Hindlimb muscle (tissue), 1 donor: ENCODE measurements at regions not wholly inside any gene's neighbourhood (a gene's known extent, or its start where the extent isn't known, plus 50 kb on each side); places are given as distances from the start of the nearest gene placed in this dataset.
A peak's percentile ranks its signal among the peaks of the same experiment; 100 is the strongest.
"Not testable (repeated sequence)": the region's sequence is repeated elsewhere in the genome, so short reads cannot be mapped to it uniquely, and the experiment has no call there.

Source experiments
- DNase-seq: peaks from one replicate; pipeline ENCODE4 v3.0.0-alpha.2; 2013

- DNase-seq = no peak
Observed at GRCh38 chr20:47950124-47950912, 165.0 kb upstream of the SULF2 start.

GRCh38 chr20:47949230-47949629, 163.9 kb upstream of the SULF2 start:
- no peak for DNase-seq

- DNase-seq = no peak
Observed at GRCh38 chr20:47944682-47945081, 159.4 kb upstream of the SULF2 start.

GRCh38 chr20:47941869-47942268, 156.6 kb upstream of the SULF2 start:
- DNase-seq = no peak

GRCh38 chr20:47940101-47940813, 155.0 kb upstream of the SULF2 start:
- DNase-seq = no peak

GRCh38 chr20:47936612-47937011, 151.3 kb upstream of the SULF2 start:
- no peak for DNase-seq

GRCh38 chr20:47934761-47935160, 149.5 kb upstream of the SULF2 start:
- DNase-seq = no peak

GRCh38 chr20:47931443-47931842, 146.2 kb upstream of the SULF2 start:
- DNase-seq = peak; percentile 26

- DNase-seq = no peak
Observed at GRCh38 chr20:47931002-47931401, 145.7 kb upstream of the SULF2 start.

- peak; percentile 69 for DNase-seq
Observed at GRCh38 chr20:47929368-47930115, 144.3 kb upstream of the SULF2 start.

- no peak for DNase-seq
Observed at GRCh38 chr20:47927944-47928343, 142.7 kb upstream of the SULF2 start.

GRCh38 chr20:47927385-47927851, 142.1 kb upstream of the SULF2 start:
- DNase-seq = no peak

GRCh38 chr20:47926731-47927130, 141.4 kb upstream of the SULF2 start:
- DNase-seq = no peak

- DNase-seq = no peak
Observed at GRCh38 chr20:47925593-47925992, 140.3 kb upstream of the SULF2 start.

GRCh38 chr20:47922269-47922668, 137.0 kb upstream of the SULF2 start:
- no peak for DNase-seq

GRCh38 chr20:47921829-47922228, 136.5 kb upstream of the SULF2 start:
- peak; percentile 37 for DNase-seq

- DNase-seq = no peak
Observed at GRCh38 chr20:47921408-47921807, 136.1 kb upstream of the SULF2 start.

GRCh38 chr20:47917549-47918070, 132.3 kb upstream of the SULF2 start:
- no peak for DNase-seq

GRCh38 chr20:47915495-47915894, 130.2 kb upstream of the SULF2 start:
- DNase-seq = no peak

GRCh38 chr20:47914792-47915191, 129.5 kb upstream of the SULF2 start:
- no peak for DNase-seq

- not testable (repeated sequence) for DNase-seq
Observed at GRCh38 chr20:47912786-47913501, 127.7 kb upstream of the SULF2 start.

GRCh38 chr20:47912165-47912564, 126.9 kb upstream of the SULF2 start:
- DNase-seq = not testable (repeated sequence)
